ENCODE measurements at regions not wholly inside any gene's neighbourhood (a gene's known extent, or its start where the extent isn't known, plus 50 kb on each side); places are given as distances from the start of the nearest gene placed in this dataset.

GRCh38 chr3:15851735-15852134 is 54.0 kb upstream of the ANKRD28 start:
- no peak overlapping the region for H3K27ac ChIP-seq
- 99 to 100% methylated on average over 3 of the region's 3 CpGs for WGBS, 2 donors (ENCODE audit: low coverage in 1 of 2)
- in situ Hi-C loops (cut with MboI; ENCODE audit: low pct_ligation_motif_present in 1 of 4, low pct_unique_long_range_greater_than_20kb in 1 of 4, low sequenced_read_pairs in 3 of 4) (no loop called here), intact Hi-C loops (cut with DNase I; ENCODE audit: low total_unique reads) (no loop called here)
- H3K4me1 ChIP-seq = peaks cover 0 to 3% (median 0%) of the 10 kb centered on the region in 4 donors
- no peaks in the 10 kb centered on the region for H3K27me3 ChIP-seq
- TF ChIP-seq CTCF (IDR thresholded peaks at IDR 0.05) (no peak), POLR2A (IDR thresholded peaks at IDR 0.05) (no peak), POLR2AphosphoS5 (IDR thresholded peaks at IDR 0.05) (no peak), EP300 (IDR thresholded peaks at IDR 0.05; ENCODE audit: low read depth) (no peak)
- no peaks in the 10 kb centered on the region for H3K36me3 ChIP-seq
- no peak overlapping the region for H3K4me3 ChIP-seq
- DNase-seq = no peak
- H3K9me3 ChIP-seq = no peaks in the 10 kb centered on the region

- TF ChIP-seq POLR2A (IDR thresholded peaks at IDR 0.05) (peak; percentile 20), CTCF (IDR thresholded peaks at IDR 0.05) (peak in 3 of 5 experiments; percentile 25 to 67 (median 57)), EP300 (IDR thresholded peaks at IDR 0.05; ENCODE audit: low read depth) (no peak), POLR2AphosphoS5 (IDR thresholded peaks at IDR 0.05) (peak in 2 of 3 donors; percentile 47 to 48)
- Histone ChIP-seq H3K9me3 (no peaks in the 10 kb centered on the region), H3K4me1 (peaks cover 0 to 19% (median 10%) of the 10 kb centered on the region in 4 donors), H3K27ac (peak overlapping the region; percentile 90 to 96 (median 92)), H3K27me3 (no peaks in the 10 kb centered on the region), H3K4me3 (peak overlapping the region; percentile 66 to 98 (median 95)), H3K36me3 (no peaks in the 10 kb centered on the region)
- 3 to 34% methylated on average over 5 to 60 of the region's 70 CpGs for WGBS, 2 donors (ENCODE audit: low coverage in 1 of 2)
- intact Hi-C loops (cut with DNase I; ENCODE audit: low total_unique reads) = no loop called here
- in situ Hi-C loops (cut with MboI; ENCODE audit: low pct_ligation_motif_present in 1 of 4, low pct_unique_long_range_greater_than_20kb in 1 of 4, low sequenced_read_pairs in 3 of 4) = no loop called here
- DNase-seq = peak; percentile 80
Observed at GRCh38 chr3:15858547-15859506, 61.0 kb upstream of the ANKRD28 start.

- peak overlapping the region; percentile 90 to 96 (median 92) for H3K27ac ChIP-seq
- no peaks in the 10 kb centered on the region for H3K9me3 ChIP-seq
- H3K36me3 ChIP-seq = no peaks in the 10 kb centered on the region
- 0% methylated on average over 38 of the region's 73 CpGs; no CpG with 5 or more reads in 1 of the 2 donors for WGBS, 2 donors (ENCODE audit: low coverage in 1 of 2)
- TF ChIP-seq POLR2AphosphoS5 (IDR thresholded peaks at IDR 0.05) = peak; percentile 63 to 76 (median 74)
- TF ChIP-seq POLR2A (IDR thresholded peaks at IDR 0.05) = peak; percentile 60
- no peak for TF ChIP-seq CTCF (IDR thresholded peaks at IDR 0.05)
- TF ChIP-seq EP300 (IDR thresholded peaks at IDR 0.05; ENCODE audit: low read depth) = no peak
- DNase-seq = peak; percentile 86
- intact Hi-C loops (cut with DNase I; ENCODE audit: low total_unique reads) = no loop called here
- peaks cover 0 to 19% (median 10%) of the 10 kb centered on the region in 4 donors for H3K4me1 ChIP-seq
- H3K27me3 ChIP-seq = no peaks in the 10 kb centered on the region
- H3K4me3 ChIP-seq = peak overlapping the region; percentile 66 to 98 (median 95)
- in situ Hi-C loops (cut with MboI; ENCODE audit: low pct_ligation_motif_present in 1 of 4, low pct_unique_long_range_greater_than_20kb in 1 of 4, low sequenced_read_pairs in 3 of 4) = no loop called here
Observed at GRCh38 chr3:15859507-15860013, 61.8 kb upstream of the ANKRD28 start.

Measured in transverse colon (tissue), 4 donors.